ENCODE measurements at regions not wholly inside any gene's neighbourhood (a gene's known extent, or its start where the extent isn't known, plus 50 kb on each side); places are given as distances from the start of the nearest gene placed in this dataset.

DNA sequence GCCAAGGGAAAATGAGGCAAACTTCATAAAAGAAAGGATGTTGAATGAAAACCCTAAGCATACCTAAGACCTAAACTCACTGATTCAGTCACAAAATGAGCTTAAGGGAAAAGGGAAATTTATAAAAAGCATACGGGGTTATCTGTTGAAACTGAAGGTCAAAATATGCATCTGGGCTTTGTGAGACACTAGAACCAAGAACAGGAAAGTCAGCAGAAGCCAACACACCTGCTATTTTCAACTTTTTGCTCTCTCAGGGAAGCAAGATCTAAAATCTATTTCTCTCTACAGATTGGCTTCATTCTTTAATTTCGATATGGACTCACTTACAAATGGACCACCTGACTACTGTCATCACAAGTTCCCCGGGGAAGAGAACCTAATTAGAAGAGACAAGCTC lies 338.6 kb upstream of the NECTIN3 start:
- TF ChIP-seq, protein P1, sequence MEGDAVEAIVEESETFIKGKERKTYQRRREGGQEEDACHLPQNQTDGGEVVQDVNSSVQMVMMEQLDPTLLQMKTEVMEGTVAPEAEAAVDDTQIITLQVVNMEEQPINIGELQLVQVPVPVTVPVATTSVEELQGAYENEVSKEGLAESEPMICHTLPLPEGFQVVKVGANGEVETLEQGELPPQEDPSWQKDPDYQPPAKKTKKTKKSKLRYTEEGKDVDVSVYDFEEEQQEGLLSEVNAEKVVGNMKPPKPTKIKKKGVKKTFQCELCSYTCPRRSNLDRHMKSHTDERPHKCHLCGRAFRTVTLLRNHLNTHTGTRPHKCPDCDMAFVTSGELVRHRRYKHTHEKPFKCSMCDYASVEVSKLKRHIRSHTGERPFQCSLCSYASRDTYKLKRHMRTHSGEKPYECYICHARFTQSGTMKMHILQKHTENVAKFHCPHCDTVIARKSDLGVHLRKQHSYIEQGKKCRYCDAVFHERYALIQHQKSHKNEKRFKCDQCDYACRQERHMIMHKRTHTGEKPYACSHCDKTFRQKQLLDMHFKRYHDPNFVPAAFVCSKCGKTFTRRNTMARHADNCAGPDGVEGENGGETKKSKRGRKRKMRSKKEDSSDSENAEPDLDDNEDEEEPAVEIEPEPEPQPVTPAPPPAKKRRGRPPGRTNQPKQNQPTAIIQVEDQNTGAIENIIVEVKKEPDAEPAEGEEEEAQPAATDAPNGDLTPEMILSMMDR (conservative IDR thresholded peaks at IDR 0.05; ENCODE audit: low read depth, low read length): no peak
- DNase-seq (ENCODE audit: low read depth): no peak
- no peak overlapping the region for H3K4me3 ChIP-seq (ENCODE audit: low read depth, low read length)

DNA sequence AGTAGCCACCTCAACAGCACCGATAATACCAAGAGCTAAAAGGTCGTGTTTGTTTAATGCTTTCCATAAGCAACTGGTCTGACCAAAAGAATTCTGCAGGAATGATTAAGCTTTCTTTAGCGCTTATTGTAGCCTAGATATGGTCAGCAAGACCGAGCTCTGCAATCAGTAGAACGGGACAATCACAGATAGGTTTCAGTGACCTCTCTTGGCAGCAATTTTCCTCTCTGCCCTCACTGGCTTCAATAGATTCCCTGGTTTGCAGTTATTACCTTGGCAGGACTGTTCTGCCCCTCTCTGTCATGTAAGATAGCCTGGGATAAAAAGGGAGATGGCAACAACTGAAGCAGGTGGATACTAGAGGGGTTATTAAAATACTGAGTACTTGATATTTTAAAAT lies 337.1 kb upstream of the NECTIN3 start:
- TF ChIP-seq, protein P1 (conservative IDR thresholded peaks at IDR 0.05; ENCODE audit: low read depth, low read length): no peak
- no peak overlapping the region for H3K4me3 ChIP-seq (ENCODE audit: low read depth, low read length)
- no peak for DNase-seq (ENCODE audit: low read depth)

DNA sequence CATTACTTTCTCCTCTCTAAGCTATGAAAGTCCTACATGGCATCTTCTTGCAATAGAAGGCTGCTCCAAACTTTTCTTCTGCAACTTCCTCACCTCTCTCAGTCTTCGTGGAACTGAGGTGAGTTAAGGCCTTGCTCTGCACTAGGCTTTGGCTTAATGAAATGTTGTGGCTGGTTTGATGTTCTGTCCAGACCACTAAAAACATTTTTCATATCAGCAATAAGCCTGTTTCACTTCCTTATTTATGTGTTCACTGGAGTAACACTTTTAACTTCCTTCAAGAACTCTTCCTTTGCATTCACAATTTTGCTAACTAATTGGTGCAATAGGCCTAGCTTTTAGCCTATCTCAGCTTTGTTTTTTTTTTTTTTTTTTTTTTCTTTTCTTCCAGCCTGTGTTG lies 335.3 kb upstream of the NECTIN3 start:
- no peak for DNase-seq (ENCODE audit: low read depth)
- no peak overlapping the region for H3K4me3 ChIP-seq (ENCODE audit: low read depth, low read length)
- TF ChIP-seq, protein P1 (conservative IDR thresholded peaks at IDR 0.05; ENCODE audit: low read depth, low read length): no peak

DNA sequence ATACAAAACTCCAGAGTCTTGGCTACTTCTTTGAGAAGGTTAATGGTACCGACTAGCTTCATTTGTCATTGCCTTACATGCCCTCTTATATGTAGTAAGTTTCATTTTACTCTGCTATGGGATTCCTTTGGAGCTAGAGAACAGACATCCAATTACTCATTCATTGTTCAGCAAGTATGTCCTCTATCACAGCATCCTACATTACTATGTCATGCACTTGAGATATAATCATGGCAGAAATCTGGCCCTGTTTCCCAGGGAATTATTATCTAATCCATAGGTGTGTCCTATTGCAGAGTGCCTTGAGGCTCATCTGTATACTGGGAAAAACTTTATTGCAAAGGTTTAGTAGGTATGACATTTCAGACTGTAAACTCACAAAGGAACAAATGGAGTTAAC lies 333.1 kb upstream of the NECTIN3 start:
- TF ChIP-seq, protein P1 (conservative IDR thresholded peaks at IDR 0.05; ENCODE audit: low read depth, low read length): no peak
- no peak overlapping the region for H3K4me3 ChIP-seq (ENCODE audit: low read depth, low read length)
- DNase-seq (ENCODE audit: low read depth): no peak

DNA sequence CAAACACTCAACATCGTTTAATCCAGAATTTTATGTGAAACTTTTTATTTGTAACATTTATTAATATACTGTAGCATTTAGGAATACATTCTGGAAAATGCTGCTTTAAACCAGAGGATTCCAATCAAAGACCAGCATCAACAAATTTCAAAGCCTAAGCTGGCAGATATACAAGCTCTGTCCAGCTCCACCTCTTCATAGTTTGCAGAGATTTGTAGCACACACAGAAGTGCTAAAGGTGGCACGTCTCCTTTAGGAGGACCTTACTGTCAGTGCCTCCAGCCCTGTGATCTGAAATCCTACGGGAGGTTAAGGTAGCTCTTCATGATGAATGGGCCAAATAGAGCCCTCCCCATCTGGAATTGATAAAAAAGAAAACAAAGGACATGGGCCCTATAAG lies 329.7 kb upstream of the NECTIN3 start:
- TF ChIP-seq, protein P1 (conservative IDR thresholded peaks at IDR 0.05; ENCODE audit: low read depth, low read length): no peak
- no peak overlapping the region for H3K4me3 ChIP-seq (ENCODE audit: low read depth, low read length)
- DNase-seq (ENCODE audit: low read depth): no peak

DNA sequence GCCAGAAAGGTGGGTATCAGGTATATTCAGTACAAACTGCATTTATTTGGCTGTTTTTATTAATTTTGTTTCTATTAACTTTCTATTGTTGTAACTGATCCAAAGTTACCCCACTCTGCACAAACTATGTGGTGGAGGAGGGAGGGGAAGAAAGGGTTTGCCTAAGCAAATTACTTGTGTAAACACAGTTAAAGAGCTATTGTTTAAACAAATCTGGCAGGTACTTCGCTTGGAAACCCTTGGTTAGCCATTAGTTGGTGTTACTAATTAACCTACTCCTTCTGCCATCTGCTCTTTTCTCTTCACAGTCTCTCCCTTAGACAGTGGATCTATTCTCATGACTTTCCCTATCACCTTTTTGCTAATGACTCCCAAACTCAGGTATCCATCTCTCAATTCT lies 328.4 kb upstream of the NECTIN3 start:
- TF ChIP-seq, protein P1 (conservative IDR thresholded peaks at IDR 0.05; ENCODE audit: low read depth, low read length): no peak
- H3K4me3 ChIP-seq (ENCODE audit: low read depth, low read length): no peak overlapping the region
- peak; percentile 80 for DNase-seq (ENCODE audit: low read depth)

DNA sequence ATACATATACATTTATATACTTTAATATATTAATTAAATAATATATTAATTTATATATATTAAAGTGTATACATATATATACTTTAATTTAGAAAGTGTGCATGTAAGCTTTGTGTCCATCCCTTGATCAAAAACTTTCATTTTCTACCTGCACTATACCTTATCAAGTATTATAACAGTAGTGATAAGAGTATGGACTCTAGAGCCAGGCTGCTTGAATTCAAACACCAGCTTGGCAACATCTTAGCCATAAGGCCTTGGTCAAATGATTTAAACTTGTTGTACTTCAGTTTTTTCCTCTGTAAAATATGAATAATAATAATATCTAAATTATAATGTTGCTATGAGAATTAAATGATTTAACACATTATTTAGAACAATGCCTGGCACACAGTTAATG lies 327.6 kb upstream of the NECTIN3 start:
- TF ChIP-seq, protein P1 (conservative IDR thresholded peaks at IDR 0.05; ENCODE audit: low read depth, low read length): no peak
- DNase-seq (ENCODE audit: low read depth): no peak
- H3K4me3 ChIP-seq (ENCODE audit: low read depth, low read length): no peak overlapping the region

Data from epithelial cell of proximal tubule (primary cell).